Upper lobe of left lung (tissue), 6 donors: ENCODE measurements at regions not wholly inside any gene's neighbourhood (a gene's known extent, or its start where the extent isn't known, plus 50 kb on each side); places are given as distances from the start of the nearest gene placed in this dataset.

Source experiments
- ATAC-seq, 2 donors: fragments of 200-7000 bp; cut with Tn5 transposase; one replicate each; pipeline ENCODE4 v1.9.1; 2022; ENCODE audit warnings: mild to moderate bottlenecking in 2 of 2, moderate library complexity in 2 of 2; ENCODE audit not compliant: low FRiP score in 2 of 2
- DNase-seq, 2 donors: peaks; one replicate each; pipeline ENCODE4 v3.0.0-alpha.2; 2019 to 2020
- H3K27ac ChIP-seq, 4 donors: fragments of 200-600 bp; sonication (generic); one replicate each; pipeline ENCODE4 v1.5.1; 2016 to 2019
- H3K27me3 ChIP-seq, 4 donors: fragments of 200-600 bp; sonication (generic); one replicate each; pipeline ENCODE4 v1.5.1; 2017 to 2019
- H3K36me3 ChIP-seq, 4 donors: fragments of 200-600 bp; sonication (generic); one replicate each; pipeline ENCODE4 v1.5.1; 2016 to 2019
- H3K4me1 ChIP-seq, 4 donors: fragments of 200-600 bp; sonication (generic); one replicate each; pipeline ENCODE4 v1.5.1; 2018 to 2019
- H3K4me3 ChIP-seq, 4 donors: fragments of 200-600 bp; sonication (generic); one replicate each; pipeline ENCODE4 v1.5.1; 2017 to 2019; ENCODE audit warnings: mild to moderate bottlenecking in 2 of 4, moderate library complexity in 1 of 4
- H3K9me3 ChIP-seq, 4 donors: fragments of 200-600 bp; sonication (generic); one replicate each; pipeline ENCODE4 v1.5.1; 2018 to 2019
- CTCF ChIP-seq, 6 experiments: fragments of 450-650 bp in 4 of 6; fragments of 200-600 bp in 2 of 6; sonication (generic) in 2 of 6; IDR thresholded peaks; one replicate each; pipeline ENCODE4 v1.5.1; 2016 to 2019; ENCODE audit warnings: antibody characterized with exemption in 6 of 6
- EP300 ChIP-seq, 4 donors: sonication (generic); formaldehyde crosslinking; IDR thresholded peaks; one replicate each; pipeline ENCODE4 v1.5.1; 2017; ENCODE audit warnings: antibody characterized with exemption in 4 of 4, control low read depth in 2 of 4
- POLR2A ChIP-seq, 4 donors: fragments of 450-650 bp; IDR thresholded peaks; one replicate each; pipeline ENCODE4 v1.5.1; 2016 to 2017; ENCODE audit warnings: antibody characterized with exemption in 4 of 4, mild to moderate bottlenecking in 2 of 4
- POLR2AphosphoS5 ChIP-seq, 2 donors: sonication (generic); formaldehyde crosslinking; IDR thresholded peaks; one replicate each; pipeline ENCODE4 v1.5.1; 2017; ENCODE audit warnings: antibody characterized with exemption in 2 of 2
- WGBS, 2 donors: methylation state at CpG; one replicate each; pipeline ENCODE4 v1.1.5; 2017 to 2018; 5-methylcytosine and 5-hydroxymethylcytosine counted together
- donor health status: DM: no; HTN: no; CAD: no; lungs with moderate emphysema.
- donor health status: DM: no; HTN: yes; CAD: no; lungs with severe emphysema.

- ATAC-seq (no peak), DNase-seq (no peak)
- Histone ChIP-seq H3K4me3 (no peak overlapping the region), H3K4me1 (no peaks in the 10 kb centered on the region), H3K27me3 (no peaks in the 10 kb centered on the region), H3K27ac (no peak overlapping the region), H3K9me3 (no peaks in the 10 kb centered on the region), H3K36me3 (no peaks in the 10 kb centered on the region)
- WGBS, 2 donors: 62 to 80% methylated on average over 3 of the region's 3 CpGs
- TF ChIP-seq CTCF (IDR thresholded peaks at IDR 0.05) (no peak), EP300 (IDR thresholded peaks at IDR 0.05) (no peak), POLR2A (IDR thresholded peaks at IDR 0.05) (no peak), POLR2AphosphoS5 (IDR thresholded peaks at IDR 0.05) (no peak)
Observed at GRCh38 chr10:83272666-83273434, 866.5 kb upstream of the GHITM start.

GRCh38 chr10:83274088-83274487 is 865.2 kb upstream of the GHITM start:
- TF ChIP-seq POLR2AphosphoS5 (IDR thresholded peaks at IDR 0.05) (no peak), EP300 (IDR thresholded peaks at IDR 0.05) (no peak), POLR2A (IDR thresholded peaks at IDR 0.05) (no peak), CTCF (IDR thresholded peaks at IDR 0.05) (no peak)
- ATAC-seq (no peak), DNase-seq (no peak)
- no peaks in the 10 kb centered on the region for H3K4me1 ChIP-seq
- no peak overlapping the region for H3K27ac ChIP-seq
- H3K36me3 ChIP-seq: no peaks in the 10 kb centered on the region
- 41 to 58% methylated on average over 1 of the region's 1 CpG for WGBS, 2 donors
- H3K9me3 ChIP-seq: no peaks in the 10 kb centered on the region
- no peaks in the 10 kb centered on the region for H3K27me3 ChIP-seq
- H3K4me3 ChIP-seq: no peak overlapping the region

- Histone ChIP-seq H3K27me3 (no peaks in the 10 kb centered on the region), H3K9me3 (no peaks in the 10 kb centered on the region), H3K27ac (no peak overlapping the region), H3K4me3 (no peak overlapping the region), H3K4me1 (no peaks in the 10 kb centered on the region), H3K36me3 (no peaks in the 10 kb centered on the region)
- ATAC-seq (no peak), DNase-seq (no peak)
- no peak for TF ChIP-seq CTCF (IDR thresholded peaks at IDR 0.05)
- TF ChIP-seq POLR2AphosphoS5 (IDR thresholded peaks at IDR 0.05): no peak
- TF ChIP-seq POLR2A (IDR thresholded peaks at IDR 0.05): no peak
- no peak for TF ChIP-seq EP300 (IDR thresholded peaks at IDR 0.05)
- WGBS, 2 donors: 64 to 70% methylated on average over 2 of the region's 2 CpGs
Observed at GRCh38 chr10:83276971-83277370, 862.3 kb upstream of the GHITM start.

- H3K27me3 ChIP-seq: no peaks in the 10 kb centered on the region
- H3K36me3 ChIP-seq: no peaks in the 10 kb centered on the region
- H3K4me1 ChIP-seq: no peaks in the 10 kb centered on the region
- ATAC-seq (no peak), DNase-seq (no peak)
- peaks cover 0 to 5% (median 0%) of the 10 kb centered on the region in 4 donors for H3K9me3 ChIP-seq
- TF ChIP-seq POLR2AphosphoS5 (IDR thresholded peaks at IDR 0.05): no peak
- TF ChIP-seq POLR2A (IDR thresholded peaks at IDR 0.05): no peak
- TF ChIP-seq CTCF (IDR thresholded peaks at IDR 0.05): no peak
- TF ChIP-seq EP300 (IDR thresholded peaks at IDR 0.05): no peak
- H3K27ac ChIP-seq: no peak overlapping the region
- H3K4me3 ChIP-seq: no peak overlapping the region
Observed at GRCh38 chr10:83283151-83283550, 856.2 kb upstream of the GHITM start.

- no peaks in the 10 kb centered on the region for H3K4me1 ChIP-seq
- H3K27ac ChIP-seq: no peak overlapping the region
- no peak for DNase-seq
- TF ChIP-seq POLR2A (IDR thresholded peaks at IDR 0.05) (no peak), POLR2AphosphoS5 (IDR thresholded peaks at IDR 0.05) (no peak), EP300 (IDR thresholded peaks at IDR 0.05) (no peak), CTCF (IDR thresholded peaks at IDR 0.05) (no peak)
- H3K36me3 ChIP-seq: no peaks in the 10 kb centered on the region
- peaks cover 0 to 5% (median 0%) of the 10 kb centered on the region in 4 donors for H3K9me3 ChIP-seq
- ATAC-seq: no peak
- H3K4me3 ChIP-seq: no peak overlapping the region
- WGBS, 2 donors: 78% methylated on average over 2 of the region's 2 CpGs
- H3K27me3 ChIP-seq: no peaks in the 10 kb centered on the region
Observed at GRCh38 chr10:83287374-83287773, 851.9 kb upstream of the GHITM start.
